K562 (cell line): ENCODE measurements at regions not wholly inside any gene's neighbourhood (a gene's known extent, or its start where the extent isn't known, plus 50 kb on each side); places are given as distances from the start of the nearest gene placed in this dataset.

Experiments used
- ATAC-seq: fragments of 200-7000 bp; cut with Tn5 transposase; 3 replicates; pipeline ENCODE4 v1.9.1; 2020; ENCODE audit warnings: moderate library complexity
- BruUV-seq: library from RNA; stranded (reverse); fragments of 400-500 nt; replicated peaks from 2 replicates; lab custom pipeline; 2021; lab: Mats Ljungman, UMichigan
- CTCF ChIA-PET: fragments of 300-600 bp; formaldehyde crosslinking; extraction: SDS; loops from one replicate; lab custom pipeline; 2021; ENCODE audit warnings: low intra/inter-chr PET ratio; lab: Yijun Ruan, JAX
- POLR2A ChIA-PET: fragments of 300-600, 350-650 bp; sonication (Branson Sonifier 250); formaldehyde crosslinking; extraction: SDS; loops from one replicate; lab custom pipeline; 2021; ENCODE audit warnings: antibody characterized with exemption, inconsistent platforms; lab: Yijun Ruan, JAX
- DNase-seq, 4 experiments: peaks; one replicate each; pipeline versions ENCODE4 v3.0.0 to v3.0.0-alpha.2; 2011 to 2018; ENCODE audit warnings: low spot score in 3 of 4, mixed read lengths in 3 of 4; ENCODE audit errors: extremely low read depth in 1 of 4
- FAIRE-seq: peaks from 2 replicates; lab custom pipeline; 2011; peaks lifted over from hg19 to GRCh38; lab: Jason Lieb, UNC
- H2AFZ ChIP-seq: 2 replicates; pipeline ENCODE4 v1.6.0; 2011; ENCODE audit warnings: low read depth, low read length, control low read depth, inconsistent platforms
- H3K27ac ChIP-seq: fragments of 200-600 bp; 3 replicates; pipeline ENCODE4 v1.8.0; 2011; ENCODE audit warnings: low read depth, mild to moderate bottlenecking, control low read depth, inconsistent platforms, low read length, moderate library complexity, mixed read lengths; ENCODE audit errors: extremely low read depth
- H3K27me3 ChIP-seq, 2 experiments: fragments of 300-600 bp in 1 of 2; 2 replicates in 1 of 2; 3 replicates in 1 of 2; pipeline versions ENCODE4 v1.6.0 to v1.8.0; 2011; ENCODE audit warnings: inconsistent platforms in 2 of 2, low read length in 2 of 2, mild to moderate bottlenecking in 1 of 2, mixed read lengths in 1 of 2, moderate library complexity in 1 of 2; ENCODE audit not compliant: control insufficient read depth in 2 of 2, insufficient read depth in 2 of 2
- H3K36me3 ChIP-seq: fragments of 300-600 bp; 3 replicates; pipeline ENCODE4 v1.8.0; 2011; ENCODE audit warnings: mild to moderate bottlenecking, low read length, inconsistent platforms; ENCODE audit not compliant: control insufficient read depth, insufficient read depth
- H3K4me1 ChIP-seq, 2 experiments: fragments of 200-600 bp in 1 of 2; replicated peaks in 1 of 2; 2 replicates in 1 of 2; 3 replicates in 1 of 2; pipeline versions ENCODE4 v1.5.1 to v1.8.0; 2011; ENCODE audit warnings: inconsistent platforms in 2 of 2, low read length in 2 of 2, mild to moderate bottlenecking in 1 of 2, mixed read lengths in 1 of 2, moderate library complexity in 1 of 2; ENCODE audit not compliant: control insufficient read depth in 2 of 2, insufficient read depth in 2 of 2
- H3K4me2 ChIP-seq: 2 replicates; pipeline ENCODE4 v1.6.1; 2011; ENCODE audit warnings: low read length, control low read depth, inconsistent platforms, mixed read lengths; ENCODE audit not compliant: insufficient read depth
- H3K4me3 ChIP-seq: fragments of 200-600 bp; sonication (generic), shearing (Covaris generic); 2 replicates; pipeline ENCODE4 v1.5.1; 2016; ENCODE audit warnings: control low read depth, inconsistent platforms
- H3K79me2 ChIP-seq: fragments of 200-600 bp; 3 replicates; pipeline ENCODE4 v1.8.0; 2011; ENCODE audit warnings: low read length, inconsistent platforms; ENCODE audit not compliant: control insufficient read depth, insufficient read depth
- H3K9ac ChIP-seq, 2 experiments: 2 replicates each; pipeline versions ENCODE4 v1.6.0 to v1.6.1; 2011; ENCODE audit warnings: low read depth in 2 of 2, low read length in 2 of 2, control low read depth in 1 of 2, inconsistent platforms in 1 of 2, mild to moderate bottlenecking in 1 of 2, mixed read lengths in 1 of 2; ENCODE audit not compliant: insufficient read depth in 1 of 2
- H3K9me1 ChIP-seq: one replicate; pipeline ENCODE4 v1.6.0; 2011; ENCODE audit warnings: inconsistent platforms, mild to moderate bottlenecking, low read length, moderate library complexity; ENCODE audit not compliant: control insufficient read depth, insufficient read depth
- H3K9me3 ChIP-seq: replicated peaks from 2 replicates; pipeline ENCODE4 v1.5.1; 2011; ENCODE audit warnings: low read depth, low read length, inconsistent platforms; ENCODE audit not compliant: control insufficient read depth, insufficient read depth
- H4K20me1 ChIP-seq: replicated peaks from 2 replicates; pipeline ENCODE4 v1.6.1; 2011; ENCODE audit warnings: low read length, inconsistent platforms, mixed read lengths; ENCODE audit not compliant: control insufficient read depth, insufficient read depth
- ASH1L ChIP-seq: fragments of 450-650 bp; IDR thresholded peaks from 2 replicates; pipeline ENCODE4 v1.6.1; 2018; ENCODE audit warnings: borderline replicate concordance, mild to moderate bottlenecking, low read depth; ENCODE audit not compliant: partially characterized antibody
- ATF6 ChIP-seq: sonication (generic); formaldehyde crosslinking; IDR thresholded peaks from 2 replicates; pipeline ENCODE4 v1.4.0; 2020; ENCODE audit warnings: mild to moderate bottlenecking, missing genetic modification reagents
- BRF1 ChIP-seq: IDR thresholded peaks from 3 replicates; pipeline ENCODE4 v1.6.1; 2011; ENCODE audit warnings: borderline replicate concordance, mild to moderate bottlenecking; ENCODE audit not compliant: insufficient read length; ENCODE audit errors: extremely low read depth
- BRF2 ChIP-seq: IDR thresholded peaks from 3 replicates; pipeline ENCODE4 v1.6.1; 2011; ENCODE audit warnings: borderline replicate concordance, mild to moderate bottlenecking; ENCODE audit not compliant: insufficient read length, insufficient read depth
- COPS2 ChIP-seq: fragments of 450-650 bp; conservative IDR thresholded peaks from 2 replicates; pipeline ENCODE4 v1.6.1; 2016; ENCODE audit warnings: mild to moderate bottlenecking, moderate library complexity
- CREB3L1 ChIP-seq: fragments of 450-650 bp; IDR thresholded peaks from 2 replicates; pipeline ENCODE4 v1.6.1; 2014; ENCODE audit warnings: low read depth, mild to moderate bottlenecking, moderate library complexity, borderline replicate concordance
- HMGN3 ChIP-seq: IDR thresholded peaks from 2 replicates; pipeline ENCODE4 v1.6.1; 2011; ENCODE audit warnings: borderline replicate concordance, low read depth, mild to moderate bottlenecking, mixed read lengths, low read length; ENCODE audit not compliant: insufficient read length; ENCODE audit errors: extremely low read depth
- L3MBTL2 ChIP-seq: fragments of 450-650 bp; IDR thresholded peaks from 2 replicates; pipeline ENCODE4 v1.6.1; 2016; ENCODE audit warnings: mild to moderate bottlenecking, moderate library complexity
- SLC30A9 ChIP-seq: fragments of 250-450 bp; sonication (Bioruptor Pico); IDR thresholded peaks from 2 replicates; pipeline ENCODE4 v1.8.0; 2022; ENCODE audit warnings: mild to moderate bottlenecking, moderate library complexity
- XRCC3 ChIP-seq: fragments of 450-650 bp; IDR thresholded peaks from 2 replicates; pipeline ENCODE4 v1.6.1; 2017; ENCODE audit warnings: mild to moderate bottlenecking, moderate library complexity
- XRCC5 ChIP-seq: fragments of 200-400 bp; formaldehyde crosslinking; IDR thresholded peaks from 2 replicates; pipeline ENCODE4 v1.6.1; 2017; ENCODE audit warnings: low read depth, mild to moderate bottlenecking, low read length
- ZNF124 ChIP-seq: sonication (generic); formaldehyde crosslinking; IDR thresholded peaks from 2 replicates; pipeline ENCODE4 v1.8.1; 2022; ENCODE audit warnings: missing genetic modification reagents
- WGBS: fragments of 100-300 bp; shearing (Covaris generic); methylation state at CpG from one replicate; pipeline ENCODE4 v1.1.6; 2016; ENCODE audit warnings: low coverage, mixed read lengths; ENCODE audit not compliant: insufficient coverage; ENCODE audit errors: missing lambda C conversion rate; 5-methylcytosine and 5-hydroxymethylcytosine counted together
- in situ Hi-C: fragments of 300-500 bp; cut with MboI; formaldehyde crosslinking; loops from 4 replicates; pipeline ENCODE4 v1.15.0; 2018; ENCODE audit warnings: inconsistent platforms, mixed read lengths
- intact Hi-C: fragments of 100-400 bp; cut with micrococcal nuclease; formaldehyde crosslinking; loops from 2 replicates; pipeline ENCODE4 v1.14.2; 2022
- TF ChIP-seq, protein P1 (sequence below): fragments of 250-450 bp; sonication (Bioruptor Pico); IDR thresholded peaks from 2 replicates; pipeline ENCODE4 v1.4.0; 2020; ENCODE audit warnings: borderline replicate concordance
- TF ChIP-seq, protein P2 (sequence below): fragments of 250-450 bp; sonication (Bioruptor Pico); IDR thresholded peaks from 2 replicates; pipeline ENCODE4 v1.8.0; 2022; ENCODE audit warnings: moderate library complexity, mild to moderate bottlenecking, inconsistent platforms

DNA sequence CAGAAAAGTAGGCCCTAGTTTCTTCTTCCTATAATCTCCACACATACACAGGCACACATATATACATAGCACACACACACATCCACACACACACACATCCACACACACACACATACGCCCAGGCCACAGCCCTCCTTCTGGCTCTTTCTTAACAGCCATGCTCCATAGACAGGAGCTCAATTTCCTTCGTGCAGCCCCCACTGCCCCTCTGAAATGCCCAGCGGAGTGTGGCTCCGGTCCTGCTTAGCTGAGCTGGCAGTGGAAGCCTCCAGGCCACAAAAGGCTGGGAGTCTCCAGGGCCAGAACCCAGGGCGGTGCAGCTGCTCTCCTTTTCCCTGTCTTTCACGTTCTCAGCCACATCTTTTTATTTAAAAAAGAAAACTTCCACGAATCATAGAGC, 282.9 kb upstream of the IGFBP3 start (continued):
- TF ChIP-seq, protein P1, sequence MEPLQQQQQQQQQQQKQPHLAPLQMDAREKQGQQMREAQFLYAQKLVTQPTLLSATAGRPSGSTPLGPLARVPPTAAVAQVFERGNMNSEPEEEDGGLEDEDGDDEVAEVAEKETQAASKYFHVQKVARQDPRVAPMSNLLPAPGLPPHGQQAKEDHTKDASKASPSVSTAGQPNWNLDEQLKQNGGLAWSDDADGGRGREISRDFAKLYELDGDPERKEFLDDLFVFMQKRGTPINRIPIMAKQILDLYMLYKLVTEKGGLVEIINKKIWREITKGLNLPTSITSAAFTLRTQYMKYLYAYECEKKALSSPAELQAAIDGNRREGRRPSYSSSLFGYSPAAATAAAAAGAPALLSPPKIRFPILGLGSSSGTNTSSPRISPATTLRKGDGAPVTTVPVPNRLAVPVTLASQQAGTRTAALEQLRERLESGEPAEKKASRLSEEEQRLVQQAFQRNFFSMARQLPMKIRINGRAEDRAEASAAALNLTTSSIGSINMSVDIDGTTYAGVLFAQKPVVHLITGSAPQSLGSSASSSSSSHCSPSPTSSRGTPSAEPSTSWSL: no peak
- no peak for TF ChIP-seq HMGN3
- TF ChIP-seq, all 486 proteins: peak for 0

- intact Hi-C loops (no loop called here), in situ Hi-C loops (no loop called here)
- H3K79me2 ChIP-seq: no peaks in the 10 kb centered on the region
- ATAC-seq (no peak), DNase-seq (no peak), FAIRE-seq (no peak)
- H3K27me3 ChIP-seq: no peaks in the 10 kb centered on the region
- no peak overlapping the region for H3K4me3 ChIP-seq
- ChIA-PET CTCF (no interaction called here), POLR2A (no interaction called here)
- H3K9ac ChIP-seq: no peak overlapping the region
- H3K9me3 ChIP-seq: no peaks in the 10 kb centered on the region
- H2AFZ ChIP-seq: no peak overlapping the region
- H3K9me1 ChIP-seq: no peaks in the 10 kb centered on the region
- BruUV-seq: no TSS peak
- no peaks in the 10 kb centered on the region for H4K20me1 ChIP-seq
- 3% methylated on average over 2 of the region's 2 CpGs for WGBS
- H3K36me3 ChIP-seq: no peaks in the 10 kb centered on the region
- no peak overlapping the region for H3K27ac ChIP-seq
- no peaks in the 10 kb centered on the region for H3K4me1 ChIP-seq
- H3K4me2 ChIP-seq: no peak overlapping the region
- TF ChIP-seq BRF2 (no peak), L3MBTL2 (no peak), ASH1L (no peak), ATF6 (no peak), COPS2 (no peak), CREB3L1 (no peak), SLC30A9 (no peak), XRCC3 (no peak), ZNF124 (CRISPR knock-in tag) (no peak), XRCC5 (no peak), BRF1 (no peak)
- TF ChIP-seq, protein P2, sequence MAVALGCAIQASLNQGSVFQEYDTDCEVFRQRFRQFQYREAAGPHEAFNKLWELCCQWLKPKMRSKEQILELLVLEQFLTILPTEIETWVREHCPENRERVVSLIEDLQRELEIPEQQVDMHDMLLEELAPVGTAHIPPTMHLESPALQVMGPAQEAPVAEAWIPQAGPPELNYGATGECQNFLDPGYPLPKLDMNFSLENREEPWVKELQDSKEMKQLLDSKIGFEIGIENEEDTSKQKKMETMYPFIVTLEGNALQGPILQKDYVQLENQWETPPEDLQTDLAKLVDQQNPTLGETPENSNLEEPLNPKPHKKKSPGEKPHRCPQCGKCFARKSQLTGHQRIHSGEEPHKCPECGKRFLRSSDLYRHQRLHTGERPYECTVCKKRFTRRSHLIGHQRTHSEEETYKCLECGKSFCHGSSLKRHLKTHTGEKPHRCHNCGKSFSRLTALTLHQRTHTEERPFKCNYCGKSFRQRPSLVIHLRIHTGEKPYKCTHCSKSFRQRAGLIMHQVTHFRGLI (CRISPR knock-in tag): no peak
Observed at GRCh38 chr7:46202379-46202778, 281.3 kb upstream of the IGFBP3 start.
